Adrenal gland (tissue), 5 donors: ENCODE measurements at regions not wholly inside any gene's neighbourhood (a gene's known extent, or its start where the extent isn't known, plus 50 kb on each side); places are given as distances from the start of the nearest gene placed in this dataset.

Experiments
- POLR2A ChIP-seq, 2 donors: fragments of 450-650 bp; IDR thresholded peaks; one replicate each; pipeline ENCODE4 v1.6.1; 2017; ENCODE audit warnings: antibody characterized with exemption in 2 of 2, mild to moderate bottlenecking in 2 of 2, moderate library complexity in 1 of 2
- TF ChIP-seq, protein P1 (sequence below), 6 experiments: fragments of 450-650 bp in 4 of 6; fragments of 200-600 bp in 2 of 6; sonication (generic) in 1 of 6; IDR thresholded peaks; 1 replicate in 5 of 6; 2 replicates in 1 of 6; pipeline versions ENCODE4 v1.5.1 to v1.8.0; 2016 to 2021; ENCODE audit warnings: antibody characterized with exemption in 6 of 6, mild to moderate bottlenecking in 2 of 6, moderate library complexity in 1 of 6
- donor health status: DM: no; HTN: no; CAD: no.

DNA sequence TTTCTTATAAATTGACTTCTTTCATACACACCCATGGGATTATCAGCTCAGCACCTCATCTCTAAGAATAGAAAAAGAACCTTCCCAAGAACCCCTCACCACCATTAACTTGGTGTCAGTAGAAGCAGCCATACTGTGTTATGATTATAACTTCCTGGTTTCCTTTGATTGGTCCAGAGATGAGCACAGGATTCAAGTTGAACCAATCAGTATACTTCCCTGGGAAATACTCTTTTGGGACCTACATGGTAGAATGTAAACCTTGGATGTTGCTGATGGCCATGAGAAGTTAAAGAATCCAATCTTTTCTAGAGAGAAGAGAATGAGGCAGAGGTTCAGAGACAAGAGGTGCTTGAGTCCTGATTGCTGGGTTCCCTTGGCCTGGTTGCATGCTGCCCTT is 190.8 kb downstream of the BMP7 start:
- TF ChIP-seq, protein P1, sequence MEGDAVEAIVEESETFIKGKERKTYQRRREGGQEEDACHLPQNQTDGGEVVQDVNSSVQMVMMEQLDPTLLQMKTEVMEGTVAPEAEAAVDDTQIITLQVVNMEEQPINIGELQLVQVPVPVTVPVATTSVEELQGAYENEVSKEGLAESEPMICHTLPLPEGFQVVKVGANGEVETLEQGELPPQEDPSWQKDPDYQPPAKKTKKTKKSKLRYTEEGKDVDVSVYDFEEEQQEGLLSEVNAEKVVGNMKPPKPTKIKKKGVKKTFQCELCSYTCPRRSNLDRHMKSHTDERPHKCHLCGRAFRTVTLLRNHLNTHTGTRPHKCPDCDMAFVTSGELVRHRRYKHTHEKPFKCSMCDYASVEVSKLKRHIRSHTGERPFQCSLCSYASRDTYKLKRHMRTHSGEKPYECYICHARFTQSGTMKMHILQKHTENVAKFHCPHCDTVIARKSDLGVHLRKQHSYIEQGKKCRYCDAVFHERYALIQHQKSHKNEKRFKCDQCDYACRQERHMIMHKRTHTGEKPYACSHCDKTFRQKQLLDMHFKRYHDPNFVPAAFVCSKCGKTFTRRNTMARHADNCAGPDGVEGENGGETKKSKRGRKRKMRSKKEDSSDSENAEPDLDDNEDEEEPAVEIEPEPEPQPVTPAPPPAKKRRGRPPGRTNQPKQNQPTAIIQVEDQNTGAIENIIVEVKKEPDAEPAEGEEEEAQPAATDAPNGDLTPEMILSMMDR (IDR thresholded peaks at IDR 0.05) = no peak
- TF ChIP-seq POLR2A (IDR thresholded peaks at IDR 0.05) = no peak
